ENCODE measurements at regions not wholly inside any gene's neighbourhood (a gene's known extent, or its start where the extent isn't known, plus 50 kb on each side); places are given as distances from the start of the nearest gene placed in this dataset.

DNA sequence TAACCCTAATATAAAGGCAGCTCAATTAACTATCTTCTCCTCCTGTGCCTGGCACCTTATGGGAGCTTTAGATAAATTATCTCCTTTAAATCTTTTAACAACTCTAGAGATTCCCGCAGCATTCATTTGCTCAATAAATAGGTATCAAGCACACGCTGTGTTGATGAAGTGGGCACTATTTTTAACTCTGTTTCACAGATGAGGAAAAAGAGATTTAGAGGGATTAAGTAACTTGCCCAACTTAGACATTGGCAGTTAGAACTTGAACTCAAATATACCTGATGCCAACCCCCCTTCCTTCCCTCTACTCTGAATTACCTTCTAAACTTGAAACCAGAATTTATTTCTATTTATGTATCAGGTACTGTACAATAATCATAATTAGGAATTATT is 112.4 kb downstream of the SH3TC2 start:
- TF ChIP-seq, protein P1, sequence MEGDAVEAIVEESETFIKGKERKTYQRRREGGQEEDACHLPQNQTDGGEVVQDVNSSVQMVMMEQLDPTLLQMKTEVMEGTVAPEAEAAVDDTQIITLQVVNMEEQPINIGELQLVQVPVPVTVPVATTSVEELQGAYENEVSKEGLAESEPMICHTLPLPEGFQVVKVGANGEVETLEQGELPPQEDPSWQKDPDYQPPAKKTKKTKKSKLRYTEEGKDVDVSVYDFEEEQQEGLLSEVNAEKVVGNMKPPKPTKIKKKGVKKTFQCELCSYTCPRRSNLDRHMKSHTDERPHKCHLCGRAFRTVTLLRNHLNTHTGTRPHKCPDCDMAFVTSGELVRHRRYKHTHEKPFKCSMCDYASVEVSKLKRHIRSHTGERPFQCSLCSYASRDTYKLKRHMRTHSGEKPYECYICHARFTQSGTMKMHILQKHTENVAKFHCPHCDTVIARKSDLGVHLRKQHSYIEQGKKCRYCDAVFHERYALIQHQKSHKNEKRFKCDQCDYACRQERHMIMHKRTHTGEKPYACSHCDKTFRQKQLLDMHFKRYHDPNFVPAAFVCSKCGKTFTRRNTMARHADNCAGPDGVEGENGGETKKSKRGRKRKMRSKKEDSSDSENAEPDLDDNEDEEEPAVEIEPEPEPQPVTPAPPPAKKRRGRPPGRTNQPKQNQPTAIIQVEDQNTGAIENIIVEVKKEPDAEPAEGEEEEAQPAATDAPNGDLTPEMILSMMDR (IDR thresholded peaks at IDR 0.05; ENCODE audit: insufficient read depth, low read length, missing control alignments): no peak
- ChIA-PET POLR2A (no interaction called here), CTCF (interaction anchor here (1.3 to 1.7 kb wide), 5 partner anchors 10 to 220 kb away, joined by 3 to 6 read pairs (median 4); no protein-coding TSS in a partner anchor)
- no peak for DNase-seq (ENCODE audit: low read depth, low spot score)
- H3K4me3 ChIP-seq (ENCODE audit: low read depth, low read length): no peak overlapping the region

DNA sequence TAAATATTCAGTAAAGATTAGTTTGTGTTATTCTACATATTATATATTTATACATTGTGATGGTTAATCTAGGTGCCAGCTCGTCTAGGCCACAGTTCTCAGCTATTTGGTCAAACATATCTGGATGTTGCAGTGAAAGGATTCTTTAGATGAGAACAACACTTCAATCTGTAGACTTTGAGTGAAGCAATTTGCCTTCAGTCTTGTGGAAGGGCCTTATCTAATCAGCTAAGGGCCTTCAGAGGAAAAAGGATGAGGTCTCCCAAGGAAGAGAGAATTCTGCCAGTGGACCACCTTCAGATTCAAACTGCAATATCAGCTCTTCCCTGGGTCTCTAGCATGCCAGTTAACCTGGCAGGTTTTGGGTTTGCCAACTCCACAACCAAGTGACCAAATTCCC is 112.0 kb downstream of the SH3TC2 start:
- no peak overlapping the region for H3K4me3 ChIP-seq (ENCODE audit: low read depth, low read length)
- ChIA-PET POLR2A (no interaction called here), CTCF (interaction anchor here (0.7 to 1.7 kb wide), 7 partner anchors 9 to 220 kb away, joined by 3 to 6 read pairs (median 4); no protein-coding TSS in a partner anchor)
- TF ChIP-seq, protein P1 (IDR thresholded peaks at IDR 0.05; ENCODE audit: insufficient read depth, low read length, missing control alignments): no peak
- DNase-seq (ENCODE audit: low read depth, low spot score): no peak

DNA sequence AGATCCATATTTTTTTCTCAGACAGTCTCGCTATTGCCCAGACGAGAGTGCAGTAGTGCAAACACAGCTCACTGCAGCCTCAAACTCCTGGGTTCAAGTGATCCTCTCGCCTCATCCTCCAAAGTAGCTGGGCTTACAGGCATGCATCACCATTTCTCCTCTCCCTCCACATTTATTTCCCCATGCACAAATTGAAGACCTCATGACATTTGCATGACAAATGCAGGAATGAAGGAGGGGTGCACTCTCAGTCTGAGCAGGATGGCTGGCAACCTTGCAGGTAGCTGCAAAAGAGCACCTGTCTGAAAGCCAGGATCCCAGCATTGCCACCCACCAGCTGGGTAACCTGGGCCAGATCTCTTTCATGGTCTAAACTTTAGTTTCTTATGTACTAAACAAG is 111.2 kb downstream of the SH3TC2 start:
- no peak for DNase-seq (ENCODE audit: low read depth, low spot score)
- TF ChIP-seq, protein P1 (IDR thresholded peaks at IDR 0.05; ENCODE audit: insufficient read depth, low read length, missing control alignments): no peak
- ChIA-PET POLR2A (no interaction called here), CTCF (interaction anchor here (0.7 to 1.7 kb wide), 5 partner anchors 9 to 212 kb away, joined by 3 to 6 read pairs (median 4); no protein-coding TSS in a partner anchor)
- H3K4me3 ChIP-seq (ENCODE audit: low read depth, low read length): no peak overlapping the region

DNA sequence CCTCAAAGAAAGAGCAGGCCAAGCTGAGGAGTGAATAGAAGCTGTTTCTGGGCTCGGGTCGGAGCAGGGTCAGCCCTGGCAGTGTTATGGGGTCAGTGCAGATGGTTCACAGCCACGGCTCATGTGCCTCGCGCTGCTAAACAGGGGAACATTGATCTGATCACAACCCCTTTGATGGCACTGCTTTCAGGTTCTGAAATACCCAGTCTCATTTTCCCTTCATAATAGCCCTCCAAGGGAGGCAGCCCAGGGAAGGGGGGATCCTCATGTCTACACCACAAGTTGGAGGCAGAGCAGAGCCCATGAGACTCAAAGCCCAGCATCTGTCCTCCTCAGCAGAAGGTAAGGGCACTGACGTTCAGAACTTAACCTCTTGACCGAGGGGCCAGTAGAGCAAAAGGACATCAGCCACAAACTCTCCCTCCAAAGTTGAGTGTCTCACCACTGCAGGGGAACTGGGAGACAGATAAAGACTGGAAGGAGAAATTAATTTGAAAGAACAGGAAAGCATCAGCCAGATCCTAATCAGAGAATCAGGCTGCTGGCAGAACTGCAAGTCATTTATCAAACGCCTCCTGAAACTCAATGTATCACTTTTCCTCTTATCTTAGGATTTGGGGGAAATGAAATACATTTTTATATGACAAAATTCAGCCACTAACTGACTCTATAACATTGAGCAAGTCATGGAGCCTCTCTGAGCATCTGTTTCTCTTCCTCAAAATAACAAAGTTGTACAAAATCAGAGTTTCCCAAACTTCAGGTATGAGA is 110.6 kb downstream of the SH3TC2 start:
- H3K4me3 ChIP-seq (ENCODE audit: low read depth, low read length): no peak overlapping the region
- ChIA-PET POLR2A (no interaction called here), CTCF (interaction anchor here (1.1 to 1.7 kb wide), 3 partner anchors 12 to 213 kb away, joined by 4 to 6 read pairs (median 4); no protein-coding TSS in a partner anchor)
- TF ChIP-seq, protein P1 (IDR thresholded peaks at IDR 0.05; ENCODE audit: insufficient read depth, low read length, missing control alignments): no peak
- DNase-seq (ENCODE audit: low read depth, low spot score): no peak

DNA sequence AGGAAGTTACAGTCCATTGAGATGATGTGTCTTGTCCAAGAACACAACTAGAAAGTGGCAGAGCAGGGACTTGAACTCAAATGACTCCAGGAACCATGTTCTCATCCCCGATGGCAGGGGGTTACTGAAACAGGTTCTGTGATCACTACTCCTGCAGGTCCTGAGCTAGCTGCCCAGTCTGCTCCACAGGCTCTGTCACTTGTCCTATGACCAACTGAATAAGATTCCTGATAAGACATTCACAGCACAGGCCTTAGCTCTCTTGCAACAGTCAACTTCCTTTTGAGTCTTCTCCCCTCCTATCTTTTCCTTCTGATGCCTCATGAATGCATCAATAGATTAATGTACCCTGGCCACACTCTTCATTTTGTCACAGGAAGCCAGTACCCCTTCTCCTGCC is 109.2 kb downstream of the SH3TC2 start:
- no peak for DNase-seq (ENCODE audit: low read depth, low spot score)
- H3K4me3 ChIP-seq (ENCODE audit: low read depth, low read length): no peak overlapping the region
- ChIA-PET CTCF (interaction anchor here (1.0 to 2.2 kb wide), 2 partner anchors 10 to 129 kb away, joined by 3 to 5 read pairs; no protein-coding TSS in a partner anchor), POLR2A (no interaction called here)
- TF ChIP-seq, protein P1 (IDR thresholded peaks at IDR 0.05; ENCODE audit: insufficient read depth, low read length, missing control alignments): no peak
